HT-29 (cell line): ENCODE measurements at regions not wholly inside any gene's neighbourhood (a gene's known extent, or its start where the extent isn't known, plus 50 kb on each side); places are given as distances from the start of the nearest gene placed in this dataset. TPM values are rescaled to one million over a fixed set of nuclear protein-coding genes. Genes with fewer than 3 reads are reported as not detected.

Source experiments
- small RNA-seq: library from RNA; depleted of rRNA; stranded (forward); fragments of <200 nt; gene quantifications from one replicate; pipeline ENCODE3, GENCODE V24; 2014

Small RNA genes in the stretch of these regions (small RNA-seq; reads per million reads assigned to genes)
- not detected for gene RF00334
